Fibroblast of mammary gland (primary cell): ENCODE measurements at regions not wholly inside any gene's neighbourhood (a gene's known extent, or its start where the extent isn't known, plus 50 kb on each side); places are given as distances from the start of the nearest gene placed in this dataset.
A peak's percentile ranks its signal among the peaks of the same experiment; 100 is the strongest.

Experiments used
- DNase-seq: peaks from one replicate; pipeline ENCODE4 v3.0.0-alpha.2; 2010; ENCODE audit warnings: low read depth
- H3K4me3 ChIP-seq: 2 replicates; pipeline ENCODE4 v1.5.1; 2011; ENCODE audit warnings: low read depth, mild to moderate bottlenecking, low read length, moderate library complexity; ENCODE audit not compliant: control insufficient read depth
- TF ChIP-seq, protein P1 (sequence below): conservative IDR thresholded peaks from 2 replicates; pipeline ENCODE4 v1.5.1; 2011; ENCODE audit warnings: low read depth, low read length, inconsistent platforms; ENCODE audit not compliant: control insufficient read depth, insufficient read depth

DNA sequence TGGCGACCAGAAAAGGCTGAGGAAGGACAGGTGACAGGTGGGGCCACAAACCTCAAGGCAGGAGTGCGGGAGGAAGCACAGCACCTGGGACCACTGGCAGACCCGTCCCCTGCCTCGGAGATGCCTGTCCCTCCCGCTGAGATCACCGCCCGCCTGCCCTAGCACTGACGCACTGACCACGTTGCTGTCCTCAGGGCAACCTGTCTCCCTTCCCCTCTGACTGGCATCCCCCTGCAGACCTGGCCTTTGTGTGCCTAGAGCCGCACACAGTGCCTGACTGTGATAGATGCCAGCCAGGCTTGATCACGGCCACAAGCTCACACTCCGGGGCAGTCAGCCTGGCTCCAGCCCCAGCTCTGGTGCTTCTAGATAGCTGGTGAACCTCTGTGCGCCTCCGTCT, 58.4 kb upstream of the EN2 start:
- TF ChIP-seq, protein P1, sequence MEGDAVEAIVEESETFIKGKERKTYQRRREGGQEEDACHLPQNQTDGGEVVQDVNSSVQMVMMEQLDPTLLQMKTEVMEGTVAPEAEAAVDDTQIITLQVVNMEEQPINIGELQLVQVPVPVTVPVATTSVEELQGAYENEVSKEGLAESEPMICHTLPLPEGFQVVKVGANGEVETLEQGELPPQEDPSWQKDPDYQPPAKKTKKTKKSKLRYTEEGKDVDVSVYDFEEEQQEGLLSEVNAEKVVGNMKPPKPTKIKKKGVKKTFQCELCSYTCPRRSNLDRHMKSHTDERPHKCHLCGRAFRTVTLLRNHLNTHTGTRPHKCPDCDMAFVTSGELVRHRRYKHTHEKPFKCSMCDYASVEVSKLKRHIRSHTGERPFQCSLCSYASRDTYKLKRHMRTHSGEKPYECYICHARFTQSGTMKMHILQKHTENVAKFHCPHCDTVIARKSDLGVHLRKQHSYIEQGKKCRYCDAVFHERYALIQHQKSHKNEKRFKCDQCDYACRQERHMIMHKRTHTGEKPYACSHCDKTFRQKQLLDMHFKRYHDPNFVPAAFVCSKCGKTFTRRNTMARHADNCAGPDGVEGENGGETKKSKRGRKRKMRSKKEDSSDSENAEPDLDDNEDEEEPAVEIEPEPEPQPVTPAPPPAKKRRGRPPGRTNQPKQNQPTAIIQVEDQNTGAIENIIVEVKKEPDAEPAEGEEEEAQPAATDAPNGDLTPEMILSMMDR: no peak
- H3K4me3 ChIP-seq: no peak overlapping the region
- no peak for DNase-seq

- TF ChIP-seq, protein P1: no peak
- H3K4me3 ChIP-seq: no peak overlapping the region
- DNase-seq: no peak
Observed at GRCh38 chr7:155401231-155401630, 56.7 kb upstream of the EN2 start.

DNA sequence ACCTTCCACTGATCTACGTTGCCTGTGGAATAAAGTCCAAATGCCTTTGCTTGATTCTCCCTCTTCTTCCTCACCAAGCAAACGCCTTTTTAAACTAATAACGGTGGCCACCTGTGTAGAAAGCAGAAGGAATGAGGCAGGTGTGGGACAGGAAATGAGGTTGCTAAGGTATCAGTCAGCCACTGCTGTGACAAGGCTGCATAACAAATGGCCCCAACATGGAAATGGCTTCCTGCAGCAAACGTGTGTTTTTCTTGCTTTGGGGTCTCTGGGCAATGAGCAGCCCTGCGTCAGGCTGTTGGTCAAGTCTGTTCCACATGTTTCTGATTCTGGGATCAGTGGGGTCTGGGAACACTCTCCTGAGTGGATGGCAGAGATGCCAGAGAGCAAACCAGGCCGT, 56.0 kb upstream of the EN2 start:
- no peak overlapping the region for H3K4me3 ChIP-seq
- TF ChIP-seq, protein P1: no peak
- no peak for DNase-seq

DNA sequence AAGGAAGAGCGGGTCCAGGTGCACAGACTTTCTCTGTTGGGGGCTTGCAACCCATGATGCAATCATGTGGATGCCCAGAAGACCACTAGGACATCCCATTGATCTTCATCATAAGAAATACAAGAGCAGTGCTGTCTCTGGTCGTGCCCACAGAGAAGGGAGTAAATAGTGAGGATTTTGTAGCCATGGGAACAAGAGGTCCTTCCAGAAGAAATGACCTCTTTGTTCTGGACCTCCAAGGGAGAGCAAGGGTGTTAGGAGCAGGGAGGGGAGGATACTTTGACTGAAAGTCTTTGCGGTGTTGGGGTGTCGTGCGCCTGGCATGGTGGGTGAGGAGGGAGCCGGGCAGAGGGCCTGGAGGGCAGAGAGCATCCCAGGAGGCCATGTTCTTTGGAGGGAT, 55.0 kb upstream of the EN2 start:
- H3K4me3 ChIP-seq: no peak overlapping the region
- no peak for DNase-seq
- TF ChIP-seq, protein P1: no peak

DNA sequence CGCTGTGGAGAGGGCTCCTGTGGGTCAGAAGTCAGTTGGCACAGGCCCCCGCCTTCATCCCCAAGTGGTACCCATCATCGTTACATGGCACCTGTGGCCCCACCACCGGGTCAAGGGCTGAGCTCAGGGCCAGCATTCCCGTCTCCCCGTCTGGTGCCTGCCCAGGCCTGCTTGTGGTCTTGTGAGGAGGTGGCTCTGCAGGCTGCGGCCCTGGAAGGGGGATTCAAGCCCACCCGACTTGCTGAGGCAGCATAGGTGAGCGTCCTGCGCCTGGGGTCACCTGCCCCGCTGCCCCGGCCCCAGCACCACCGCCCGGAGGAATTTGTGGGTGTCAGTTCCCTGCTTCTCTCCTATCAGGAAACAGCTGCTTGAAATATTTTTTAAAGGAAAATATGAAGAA, 53.0 kb upstream of the EN2 start:
- TF ChIP-seq, protein P1: no peak
- no peak for DNase-seq
- H3K4me3 ChIP-seq: no peak overlapping the region

GRCh38 chr7:155405399-155406318, 52.3 kb upstream of the EN2 start:
- no peak overlapping the region for H3K4me3 ChIP-seq
- DNase-seq: no peak
- TF ChIP-seq, protein P1: peak; percentile 6
